ENCODE measurements at regions not wholly inside any gene's neighbourhood (a gene's known extent, or its start where the extent isn't known, plus 50 kb on each side); places are given as distances from the start of the nearest gene placed in this dataset.
"Not testable (repeated sequence)": the region's sequence is repeated elsewhere in the genome, so short reads cannot be mapped to it uniquely, and the experiment has no call there.

DNA sequence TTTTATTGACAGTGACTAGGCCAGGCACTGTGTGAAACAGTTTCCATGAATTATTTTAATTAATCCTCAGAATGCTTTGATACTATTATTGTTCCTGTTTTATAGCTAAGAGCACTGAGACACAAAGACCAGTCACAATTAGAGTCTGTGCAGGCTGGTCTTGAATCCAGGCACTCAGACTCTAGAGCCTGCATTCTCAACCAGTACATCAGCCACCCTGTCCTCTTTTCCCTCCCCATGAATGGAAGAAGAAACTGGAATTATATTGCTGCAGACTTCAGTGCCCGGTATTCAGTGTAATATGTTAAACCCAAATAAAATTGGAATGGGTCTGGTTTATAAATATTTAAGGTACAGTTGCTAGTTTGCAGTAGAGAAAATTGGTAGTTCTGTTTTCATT, 303.0 kb upstream of the RGS6 start:
- ATAC-seq (no peak), DNase-seq (no peak)
- peaks cover 0 to 3% of the 10 kb centered on the region in 2 donors for H3K36me3 ChIP-seq (replicated peaks in 1 of 2; ENCODE audit: insufficient read depth in 1 of 2, low read depth in 2 of 2)
- no peaks in the 10 kb centered on the region for H3K4me1 ChIP-seq
- no peak overlapping the region for H3K27ac ChIP-seq
- intact Hi-C loops (cut with DNase I), result no loop called here
- H3K27me3 ChIP-seq, result no peaks in the 10 kb centered on the region
- WGBS, 2 donors, result 91 to 95% methylated on average over 1 of the region's 1 CpG
- no peak overlapping the region for H3K4me3 ChIP-seq
- H3K9me3 ChIP-seq, result no peaks in the 10 kb centered on the region
- no peak for TF ChIP-seq POLR2A (IDR thresholded peaks at IDR 0.05)
- TF ChIP-seq, protein P1, sequence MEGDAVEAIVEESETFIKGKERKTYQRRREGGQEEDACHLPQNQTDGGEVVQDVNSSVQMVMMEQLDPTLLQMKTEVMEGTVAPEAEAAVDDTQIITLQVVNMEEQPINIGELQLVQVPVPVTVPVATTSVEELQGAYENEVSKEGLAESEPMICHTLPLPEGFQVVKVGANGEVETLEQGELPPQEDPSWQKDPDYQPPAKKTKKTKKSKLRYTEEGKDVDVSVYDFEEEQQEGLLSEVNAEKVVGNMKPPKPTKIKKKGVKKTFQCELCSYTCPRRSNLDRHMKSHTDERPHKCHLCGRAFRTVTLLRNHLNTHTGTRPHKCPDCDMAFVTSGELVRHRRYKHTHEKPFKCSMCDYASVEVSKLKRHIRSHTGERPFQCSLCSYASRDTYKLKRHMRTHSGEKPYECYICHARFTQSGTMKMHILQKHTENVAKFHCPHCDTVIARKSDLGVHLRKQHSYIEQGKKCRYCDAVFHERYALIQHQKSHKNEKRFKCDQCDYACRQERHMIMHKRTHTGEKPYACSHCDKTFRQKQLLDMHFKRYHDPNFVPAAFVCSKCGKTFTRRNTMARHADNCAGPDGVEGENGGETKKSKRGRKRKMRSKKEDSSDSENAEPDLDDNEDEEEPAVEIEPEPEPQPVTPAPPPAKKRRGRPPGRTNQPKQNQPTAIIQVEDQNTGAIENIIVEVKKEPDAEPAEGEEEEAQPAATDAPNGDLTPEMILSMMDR (IDR thresholded peaks at IDR 0.05), result no peak

DNA sequence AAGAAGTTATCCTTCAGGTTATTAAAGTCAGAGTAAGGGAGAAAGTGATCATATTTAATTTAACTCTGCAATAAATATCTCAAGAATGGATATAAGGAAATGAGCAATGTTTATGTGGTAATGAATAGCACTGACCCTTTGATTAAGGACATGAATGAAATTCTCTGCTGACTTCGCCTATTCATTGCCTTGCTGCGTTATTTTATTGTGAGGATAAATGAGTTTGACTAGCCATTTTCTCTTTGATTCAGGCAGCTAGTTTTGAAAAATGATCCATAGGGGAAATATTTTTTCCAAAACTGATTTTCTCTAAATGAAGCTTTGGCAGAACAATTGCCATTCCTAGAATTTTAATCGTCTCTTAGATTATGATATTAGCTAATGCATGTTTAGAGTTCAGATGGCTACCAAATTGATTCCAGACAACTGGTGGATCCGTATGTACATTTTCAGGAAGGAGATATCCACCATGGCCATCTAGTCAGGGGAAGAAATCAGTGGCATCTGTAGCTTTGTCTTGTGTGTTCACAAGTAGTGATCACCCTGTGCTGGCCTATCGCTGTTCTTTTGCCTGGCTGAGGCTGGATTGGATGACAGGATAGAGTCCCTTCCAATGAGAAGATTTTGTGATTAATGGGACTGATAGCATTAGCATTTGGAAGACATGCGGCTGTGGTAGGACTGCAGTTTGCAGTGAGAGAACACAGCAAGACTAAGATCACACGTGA, 302.3 kb upstream of the RGS6 start:
- TF ChIP-seq POLR2A (IDR thresholded peaks at IDR 0.05), result no peak
- TF ChIP-seq, protein P1 (IDR thresholded peaks at IDR 0.05), result no peak
- H3K36me3 ChIP-seq (replicated peaks in 1 of 2; ENCODE audit: insufficient read depth in 1 of 2, low read depth in 2 of 2), result peaks cover 0 to 3% of the 10 kb centered on the region in 2 donors
- intact Hi-C loops (cut with DNase I), result no loop called here
- DNase-seq (no peak), ATAC-seq (no peak)
- no peaks in the 10 kb centered on the region for H3K4me1 ChIP-seq
- H3K27ac ChIP-seq, result no peak overlapping the region
- H3K9me3 ChIP-seq, result no peaks in the 10 kb centered on the region
- 87 to 92% methylated on average over 7 of the region's 7 CpGs for WGBS, 2 donors
- no peaks in the 10 kb centered on the region for H3K27me3 ChIP-seq
- no peak overlapping the region for H3K4me3 ChIP-seq

DNA sequence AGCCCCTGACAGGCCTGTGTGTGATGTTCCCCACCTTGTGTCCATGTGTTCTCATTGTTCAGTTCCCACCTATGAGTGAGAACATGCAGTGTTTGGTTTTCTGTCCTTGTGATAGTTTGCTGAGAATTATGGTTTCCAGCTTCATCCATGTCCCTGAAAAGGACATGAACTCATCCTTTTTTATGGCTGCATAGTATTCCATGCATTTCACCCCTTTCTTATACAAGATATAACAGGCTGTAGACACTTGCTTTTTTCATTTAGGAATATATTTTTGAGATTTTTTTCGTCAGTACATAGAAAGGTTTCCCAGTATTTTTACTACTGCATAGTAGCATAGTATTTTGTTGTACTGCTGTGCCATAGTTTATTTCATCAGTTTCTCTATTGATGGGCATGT, 301.2 kb upstream of the RGS6 start:
- H3K27ac ChIP-seq; H3K9me3 ChIP-seq; H3K36me3 ChIP-seq (replicated peaks in 1 of 2; ENCODE audit: insufficient read depth in 1 of 2, low read depth in 2 of 2); intact Hi-C loops (cut with DNase I); DNase-seq; H3K27me3 ChIP-seq; ATAC-seq; H3K4me1 ChIP-seq; H3K4me3 ChIP-seq: not testable (repeated sequence)
- 75 to 89% methylated on average over 1 of the region's 1 CpG for WGBS, 2 donors

DNA sequence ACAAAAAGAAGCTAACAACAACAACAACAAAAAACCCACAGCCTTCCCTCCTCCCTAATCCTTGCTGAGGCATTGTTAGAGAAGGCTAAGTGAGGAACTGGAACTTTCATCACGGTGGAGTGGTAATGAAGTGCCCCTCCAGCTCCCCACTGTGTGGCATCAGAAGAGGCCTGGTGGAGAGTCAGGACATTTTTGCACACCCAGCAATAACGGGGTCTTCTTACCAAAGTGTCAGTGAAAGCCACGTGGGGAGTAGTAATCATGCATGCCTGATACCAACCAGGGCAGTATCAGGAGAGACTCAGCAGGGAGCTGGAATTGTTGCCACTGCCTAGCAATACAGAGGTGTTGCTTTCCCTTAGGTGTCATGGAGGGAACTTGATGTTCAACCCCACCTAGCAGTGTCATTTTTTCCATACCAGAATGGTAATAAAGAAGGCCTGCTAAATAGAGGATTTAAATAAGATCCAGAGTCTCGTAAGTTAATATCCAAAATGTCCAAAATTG, 299.7 kb upstream of the RGS6 start:
- ATAC-seq (no peak), DNase-seq (no peak)
- 86 to 92% methylated on average over 4 of the region's 4 CpGs for WGBS, 2 donors

DNA sequence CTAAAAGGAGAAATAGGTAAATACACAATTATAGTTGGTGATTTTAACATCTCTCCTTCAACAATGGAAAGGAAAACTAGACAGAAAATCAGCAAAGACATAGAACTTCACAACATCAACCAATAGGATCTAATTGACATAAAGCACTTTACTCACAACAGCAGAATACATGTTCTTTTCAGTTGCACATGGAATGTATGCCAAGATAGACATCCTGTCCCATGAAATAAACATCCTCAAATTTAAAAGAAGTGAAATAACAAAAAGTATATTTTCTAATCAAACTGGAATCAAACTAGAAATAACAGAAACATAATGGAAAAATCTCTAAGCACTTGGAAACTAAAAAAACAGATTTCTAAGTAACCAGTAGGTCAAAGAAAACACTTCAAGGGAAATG, 296.2 kb upstream of the RGS6 start:
- DNase-seq (no peak), ATAC-seq (no peak)
- no peaks in the 10 kb centered on the region for H3K9me3 ChIP-seq
- H3K27ac ChIP-seq, result no peak overlapping the region
- H3K36me3 ChIP-seq (replicated peaks in 1 of 2; ENCODE audit: insufficient read depth in 1 of 2, low read depth in 2 of 2), result peaks cover 0 to 2% of the 10 kb centered on the region in 2 donors
- intact Hi-C loops (cut with DNase I), result no loop called here
- H3K27me3 ChIP-seq, result no peaks in the 10 kb centered on the region
- no peak overlapping the region for H3K4me3 ChIP-seq
- H3K4me1 ChIP-seq, result no peaks in the 10 kb centered on the region
- no peak for TF ChIP-seq POLR2A (IDR thresholded peaks at IDR 0.05)
- TF ChIP-seq, protein P1 (IDR thresholded peaks at IDR 0.05), result no peak

More for the DNA sequence above, 299.7 kb upstream of the RGS6 start:
- Histone ChIP-seq H3K27ac (no peak overlapping the region), H3K4me3 (no peak overlapping the region), H3K36me3 (replicated peaks in 1 of 2; ENCODE audit: insufficient read depth in 1 of 2, low read depth in 2 of 2) (peaks cover 0 to 2% of the 10 kb centered on the region in 2 donors), H3K27me3 (no peaks in the 10 kb centered on the region), H3K4me1 (no peaks in the 10 kb centered on the region), H3K9me3 (no peaks in the 10 kb centered on the region)
- TF ChIP-seq, protein P1 (IDR thresholded peaks at IDR 0.05), result no peak
- TF ChIP-seq POLR2A (IDR thresholded peaks at IDR 0.05), result no peak
- intact Hi-C loops (cut with DNase I), result no loop called here

Data from body of pancreas (tissue), 4 donors.